ENCODE measurements at regions not wholly inside any gene's neighbourhood (a gene's known extent, or its start where the extent isn't known, plus 50 kb on each side); places are given as distances from the start of the nearest gene placed in this dataset.

- no peak overlapping the region for H3K4me3 ChIP-seq (replicated peaks; ENCODE audit: low read depth, low read length)
- no peak for DNase-seq (ENCODE audit: low read depth)
- no peak for TF ChIP-seq CTCF (IDR thresholded peaks at IDR 0.05; ENCODE audit: low read length, missing control alignments)
These were observed 360.0 kb downstream of the EPHA4 start for GRCh38 chr2:221212105-221212504.

GRCh38 chr2:221215487-221215886 is 356.6 kb downstream of the EPHA4 start:
- TF ChIP-seq CTCF (IDR thresholded peaks at IDR 0.05; ENCODE audit: low read length, missing control alignments) = no peak
- DNase-seq (ENCODE audit: low read depth) = no peak
- no peak overlapping the region for H3K4me3 ChIP-seq (replicated peaks; ENCODE audit: low read depth, low read length)

- H3K4me3 ChIP-seq (replicated peaks; ENCODE audit: low read depth, low read length) = no peak overlapping the region
- no peak for TF ChIP-seq CTCF (IDR thresholded peaks at IDR 0.05; ENCODE audit: low read length, missing control alignments)
- no peak for DNase-seq (ENCODE audit: low read depth)
These were observed 355.5 kb downstream of the EPHA4 start for GRCh38 chr2:221216636-221217035.

GRCh38 chr2:221225752-221226151 is 346.4 kb downstream of the EPHA4 start:
- H3K4me3 ChIP-seq (replicated peaks; ENCODE audit: low read depth, low read length) = no peak overlapping the region
- no peak for TF ChIP-seq CTCF (IDR thresholded peaks at IDR 0.05; ENCODE audit: low read length, missing control alignments)
- no peak for DNase-seq (ENCODE audit: low read depth)

- DNase-seq (ENCODE audit: low read depth) = no peak
- TF ChIP-seq CTCF (IDR thresholded peaks at IDR 0.05; ENCODE audit: low read length, missing control alignments) = no peak
- H3K4me3 ChIP-seq (replicated peaks; ENCODE audit: low read depth, low read length) = no peak overlapping the region
These were observed 343.8 kb downstream of the EPHA4 start for GRCh38 chr2:221228214-221228769.

GRCh38 chr2:221229099-221229498 is 343.0 kb downstream of the EPHA4 start:
- no peak for TF ChIP-seq CTCF (IDR thresholded peaks at IDR 0.05; ENCODE audit: low read length, missing control alignments)
- H3K4me3 ChIP-seq (replicated peaks; ENCODE audit: low read depth, low read length) = no peak overlapping the region
- no peak for DNase-seq (ENCODE audit: low read depth)

GRCh38 chr2:221231511-221231910 is 340.6 kb downstream of the EPHA4 start:
- TF ChIP-seq CTCF (IDR thresholded peaks at IDR 0.05; ENCODE audit: low read length, missing control alignments) = no peak
- DNase-seq (ENCODE audit: low read depth) = no peak
- H3K4me3 ChIP-seq (replicated peaks; ENCODE audit: low read depth, low read length) = no peak overlapping the region
